NCI-H2029 (cell line): ENCODE measurements at regions not wholly inside any gene's neighbourhood (a gene's known extent, or its start where the extent isn't known, plus 50 kb on each side); places are given as distances from the start of the nearest gene placed in this dataset.
"Not testable (repeated sequence)": the region's sequence is repeated elsewhere in the genome, so short reads cannot be mapped to it uniquely, and the experiment has no call there.

Source experiments
- DNase-seq: peaks from one replicate; lab custom pipeline; 2025; lab: John Stamatoyannopoulos, UW

DNA sequence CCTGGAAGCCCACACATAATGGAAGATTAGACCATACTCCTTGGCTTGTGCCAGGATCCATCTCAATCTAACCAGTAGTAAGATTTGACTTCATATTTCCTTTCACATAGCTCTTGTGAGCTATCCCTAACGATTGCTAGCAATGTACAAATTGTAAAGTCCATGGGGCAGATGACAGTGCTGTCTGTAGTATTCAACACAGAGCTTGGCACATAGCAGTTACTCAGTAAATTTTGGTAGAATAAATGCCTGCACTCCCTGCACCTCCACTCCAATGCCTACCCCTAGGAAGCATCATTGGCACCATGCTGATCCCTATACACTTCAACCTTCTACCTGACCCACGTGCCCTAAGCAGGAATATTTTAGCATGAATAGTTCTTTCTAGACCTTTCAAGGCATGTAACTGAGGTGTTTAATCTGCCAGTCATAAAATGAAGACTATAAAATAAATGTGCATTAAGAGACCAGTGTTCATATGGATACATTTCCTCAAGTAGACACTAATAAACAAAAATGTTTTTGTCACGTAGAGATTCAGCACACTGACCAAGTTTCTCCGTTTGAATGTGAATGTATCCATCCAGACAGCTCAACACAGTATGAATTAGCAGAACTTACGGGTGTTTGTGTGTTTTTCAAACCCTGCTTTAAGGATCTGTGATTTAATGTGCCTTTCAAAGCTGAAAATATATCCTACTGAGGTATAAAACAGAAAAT, 98.8 kb downstream of the BMP4 start:
- DNase-seq = no peak

DNA sequence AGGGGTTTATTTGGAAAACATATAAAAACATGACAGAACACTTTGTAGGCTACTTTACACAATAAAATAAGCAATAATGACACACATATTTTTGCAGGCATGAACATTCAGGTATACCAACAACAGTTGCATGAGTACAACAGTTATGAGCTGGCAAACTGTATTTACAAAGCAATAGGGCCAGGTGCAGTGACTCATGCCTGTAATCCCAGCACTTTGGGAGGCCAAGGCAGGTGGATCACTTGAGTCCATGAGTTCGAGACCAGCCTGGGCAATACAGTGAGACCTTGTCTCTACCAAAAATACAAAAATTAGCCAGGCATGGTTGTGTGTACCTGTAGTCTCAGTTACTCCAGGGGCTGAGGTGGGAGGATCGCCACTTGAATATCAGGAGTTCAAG, 101.1 kb downstream of the BMP4 start:
- no peak for DNase-seq

- no peak for DNase-seq
These were observed 101.5 kb downstream of the BMP4 start for GRCh38 chr14:53855127-53855526.

DNA sequence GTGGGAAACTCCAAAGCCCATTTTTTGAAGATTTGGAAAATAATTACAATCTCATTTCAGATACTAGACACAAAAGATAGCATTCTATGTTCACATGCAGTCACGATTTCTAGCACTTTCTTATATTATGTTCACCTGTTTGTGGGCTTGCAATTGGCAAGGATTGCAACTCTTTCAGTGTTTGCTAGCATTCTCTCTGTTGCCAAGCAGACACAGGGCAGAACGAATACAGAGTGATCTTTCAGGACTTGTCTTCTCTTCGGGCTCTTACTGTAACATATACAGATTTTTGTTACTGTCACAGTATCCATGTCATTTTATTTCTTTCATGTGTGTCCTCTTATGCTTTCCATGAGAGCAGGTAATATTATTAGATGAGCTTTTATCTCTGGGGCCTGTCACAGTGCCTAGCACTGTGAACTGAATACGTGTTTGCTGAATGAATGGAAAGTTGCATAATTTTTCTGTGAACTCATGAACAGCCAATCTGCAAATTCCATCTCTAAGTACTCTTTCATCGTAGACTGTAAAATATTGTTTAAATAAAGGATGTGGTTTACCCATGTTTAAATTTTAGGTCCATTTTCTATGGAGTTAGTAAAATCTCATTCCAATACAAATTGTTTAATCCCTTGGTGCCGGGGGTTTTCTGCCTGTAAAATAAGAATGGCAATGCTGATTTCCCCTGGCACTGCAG, 105.1 kb downstream of the BMP4 start:
- no peak for DNase-seq

- DNase-seq = no peak
These were observed 105.8 kb downstream of the BMP4 start for GRCh38 chr14:53850714-53851296.

DNA sequence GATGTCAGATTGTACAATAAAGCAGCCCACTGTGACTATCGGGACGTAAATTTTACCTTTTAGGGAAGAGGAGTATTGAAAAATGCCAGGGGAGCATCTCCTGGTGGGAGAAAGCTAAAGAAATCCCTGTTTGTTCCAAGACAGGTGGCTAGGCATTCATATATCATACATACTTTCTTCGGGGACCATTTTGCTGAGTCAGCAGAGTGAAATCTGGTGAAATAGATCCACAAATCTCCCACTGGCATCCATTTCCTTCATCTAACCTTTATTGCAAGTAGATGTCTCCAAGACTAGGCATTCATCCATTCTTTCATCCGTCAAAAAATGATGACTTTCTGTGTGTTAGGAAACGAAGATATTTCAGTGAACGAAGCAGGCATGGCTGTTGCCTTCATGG, 107.1 kb downstream of the BMP4 start:
- DNase-seq = no peak

- DNase-seq = no peak
These were observed 107.8 kb downstream of the BMP4 start for GRCh38 chr14:53848854-53849253.

DNA sequence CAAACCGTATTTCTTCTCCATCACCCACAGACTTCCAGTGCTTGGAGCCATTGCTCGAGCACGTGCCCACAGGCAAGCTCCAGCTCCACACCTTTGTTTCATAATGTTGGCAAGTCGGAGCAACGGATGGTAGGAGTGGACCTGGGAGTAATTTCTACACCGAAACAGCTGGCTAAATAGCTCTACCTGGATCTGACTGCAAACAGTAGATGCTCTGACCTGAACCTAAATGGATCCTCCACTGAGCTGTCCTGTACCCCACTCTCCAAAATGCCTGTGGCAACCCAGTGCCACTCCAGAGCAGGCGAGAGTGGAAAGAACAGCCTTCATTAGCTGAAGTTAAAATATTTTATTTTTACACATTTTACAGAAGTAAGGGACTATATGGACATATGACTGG, 108.7 kb downstream of the BMP4 start:
- DNase-seq = no peak

DNA sequence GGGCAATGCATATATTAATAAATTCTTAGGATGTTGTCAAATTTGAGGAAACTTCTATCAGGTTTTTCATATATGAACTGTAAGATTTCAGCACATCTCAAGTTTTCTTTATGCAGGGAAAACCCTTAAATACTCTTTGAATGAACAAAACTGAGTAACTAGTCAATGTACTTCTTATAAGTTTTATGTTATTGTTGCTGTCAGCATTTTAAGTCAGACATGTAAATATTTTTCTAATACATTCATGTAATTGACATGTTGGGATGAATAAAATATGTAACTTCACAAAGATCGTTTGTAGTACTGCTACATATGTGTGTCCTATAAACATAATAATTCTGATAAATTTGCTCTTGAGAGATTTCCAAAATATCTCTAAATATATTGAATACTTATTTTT, 109.6 kb downstream of the BMP4 start:
- DNase-seq = no peak

DNA sequence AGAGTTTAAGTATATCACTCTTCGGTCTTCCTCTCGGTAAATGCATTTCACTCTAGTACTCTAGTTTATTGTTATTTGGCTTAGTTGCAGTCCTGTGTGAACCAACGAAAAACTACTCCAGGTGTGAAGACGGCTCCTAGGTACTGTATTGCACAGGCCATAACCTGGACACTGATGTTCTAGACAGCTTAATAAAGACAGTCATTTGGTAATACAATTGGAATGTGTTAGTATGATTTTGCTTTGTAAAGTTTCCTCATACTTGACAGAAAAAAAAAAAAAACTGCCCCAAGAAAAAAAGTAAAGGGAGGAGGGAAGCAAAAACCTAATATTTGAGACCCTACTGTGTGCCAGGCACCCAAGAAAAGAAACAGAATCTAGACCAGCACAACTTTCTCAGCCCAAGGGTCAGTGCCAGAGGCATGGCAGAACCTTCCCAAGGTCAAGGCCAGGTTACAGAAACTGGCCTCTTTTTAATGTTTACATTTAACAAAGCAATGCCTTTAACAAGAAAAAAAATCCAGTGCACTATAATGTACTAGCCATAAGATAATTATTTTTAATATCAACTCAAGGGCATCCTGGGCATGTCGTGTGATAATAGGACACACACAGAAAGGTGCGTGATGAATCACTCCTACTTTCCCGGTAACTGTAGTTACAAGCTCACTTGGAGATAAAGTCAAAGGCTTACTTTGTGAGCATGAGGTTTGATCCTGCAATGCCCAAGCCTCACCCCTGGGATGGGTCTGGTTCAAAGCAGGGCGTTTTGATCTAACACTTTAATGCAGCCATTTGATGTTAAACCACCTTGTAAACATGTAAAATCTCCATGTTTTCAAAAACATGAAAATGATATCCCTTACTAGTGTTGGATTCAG, 110.6 kb downstream of the BMP4 start:
- no peak for DNase-seq

GRCh38 chr14:53842938-53843337, 113.7 kb downstream of the BMP4 start:
- no peak for DNase-seq

GRCh38 chr14:53841109-53842099, 115.2 kb downstream of the BMP4 start:
- DNase-seq = no peak

DNA sequence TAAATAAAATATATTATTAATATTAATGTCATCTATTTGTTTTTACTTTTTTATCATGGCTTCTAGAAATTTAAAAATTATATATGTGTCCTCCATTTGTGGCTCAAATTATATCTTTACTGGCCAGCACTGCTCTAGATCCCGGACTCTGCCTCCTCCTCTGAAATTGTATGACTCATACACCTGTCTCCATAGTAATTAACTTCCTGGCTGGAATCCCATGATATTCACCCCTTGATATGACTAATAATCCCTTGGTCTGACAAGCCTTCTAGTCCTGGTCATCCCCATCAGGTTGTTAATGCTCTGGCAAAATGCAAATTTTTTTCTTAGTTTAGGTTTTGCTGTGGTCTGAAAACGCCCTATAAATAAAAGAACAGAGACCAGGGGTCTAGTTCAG, 116.2 kb downstream of the BMP4 start:
- no peak for DNase-seq

DNA sequence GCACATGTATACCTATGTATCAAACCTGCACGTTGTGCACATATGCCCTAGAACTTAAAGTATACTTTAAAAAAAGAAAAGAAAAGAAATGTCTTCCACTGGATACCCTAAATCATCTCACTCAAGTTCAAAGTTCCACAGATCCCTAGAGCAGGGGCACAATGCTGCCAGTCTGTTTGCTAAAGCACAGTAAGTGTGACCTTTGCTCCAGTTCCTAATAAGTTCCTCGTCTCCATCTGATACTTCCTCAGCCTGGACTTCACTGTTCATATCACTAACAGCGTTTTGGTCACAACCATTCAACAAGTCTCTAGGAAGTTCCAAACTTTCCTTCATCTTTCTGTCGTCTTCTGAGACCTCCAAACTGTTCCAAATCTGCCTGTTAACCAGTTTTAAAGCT, 118.3 kb downstream of the BMP4 start:
- DNase-seq = no peak

DNA sequence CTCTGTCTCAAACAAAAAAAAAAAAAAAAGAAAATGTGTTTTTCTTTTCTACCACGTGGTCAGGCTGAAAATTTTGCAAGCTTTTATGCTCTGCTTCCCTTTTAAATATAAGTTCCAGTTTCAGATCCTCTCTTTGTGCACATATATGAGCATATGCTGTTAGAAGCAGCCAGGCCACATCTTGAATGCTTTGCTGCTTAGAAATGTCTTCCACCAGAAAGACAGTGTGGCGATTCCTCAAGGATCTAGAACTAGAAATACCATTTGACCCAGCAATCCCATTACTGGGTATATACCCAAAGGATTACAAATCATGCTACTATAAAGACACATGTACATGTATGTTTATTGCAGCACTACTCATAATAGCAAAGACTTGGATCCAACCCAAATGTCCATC, 119.0 kb downstream of the BMP4 start:
- DNase-seq = not testable (repeated sequence)

GRCh38 chr14:53836551-53836950, 120.1 kb downstream of the BMP4 start:
- no peak for DNase-seq

DNA sequence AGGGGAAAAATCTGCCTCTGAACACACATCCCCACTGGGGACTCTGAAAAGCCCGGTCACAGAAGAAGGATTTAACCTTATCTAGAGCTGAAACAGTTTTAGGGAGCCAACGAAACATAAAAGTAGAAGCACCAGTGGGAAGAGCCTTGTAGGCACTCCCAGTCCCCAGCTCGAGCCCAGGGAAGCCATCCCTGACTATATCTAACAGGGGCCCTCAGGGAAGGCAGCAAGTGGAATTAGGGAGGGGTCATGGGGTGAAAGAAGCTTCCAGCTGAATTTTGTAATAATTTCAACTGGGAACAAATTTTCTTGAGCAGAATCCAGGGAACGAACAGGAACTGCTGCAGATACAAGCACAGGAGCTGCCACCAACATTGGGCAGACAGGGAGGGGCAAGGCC, 127.8 kb downstream of the BMP4 start:
- DNase-seq = no peak

DNA sequence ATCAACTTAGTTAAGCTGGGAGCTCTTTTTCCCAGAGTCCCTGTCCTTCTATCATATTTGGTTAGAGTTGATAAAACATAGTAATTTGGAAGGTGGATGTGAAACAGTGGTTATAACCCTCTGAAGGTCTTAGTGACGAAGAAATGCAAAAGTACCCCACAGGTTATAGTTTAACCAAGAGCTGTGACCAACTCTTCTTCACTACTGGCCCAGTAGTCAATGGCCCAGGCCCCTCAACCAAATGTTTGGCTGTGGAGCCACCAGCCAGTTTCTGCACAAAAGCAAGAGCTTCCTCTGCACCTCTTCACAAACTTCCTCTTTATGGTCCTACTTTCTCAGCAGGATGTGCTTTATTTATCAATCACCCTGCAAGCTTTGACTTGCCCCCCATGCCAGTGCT, 132.6 kb downstream of the BMP4 start:
- no peak for DNase-seq

GRCh38 chr14:53814392-53814791, 142.2 kb downstream of the BMP4 start:
- DNase-seq = no peak

DNA sequence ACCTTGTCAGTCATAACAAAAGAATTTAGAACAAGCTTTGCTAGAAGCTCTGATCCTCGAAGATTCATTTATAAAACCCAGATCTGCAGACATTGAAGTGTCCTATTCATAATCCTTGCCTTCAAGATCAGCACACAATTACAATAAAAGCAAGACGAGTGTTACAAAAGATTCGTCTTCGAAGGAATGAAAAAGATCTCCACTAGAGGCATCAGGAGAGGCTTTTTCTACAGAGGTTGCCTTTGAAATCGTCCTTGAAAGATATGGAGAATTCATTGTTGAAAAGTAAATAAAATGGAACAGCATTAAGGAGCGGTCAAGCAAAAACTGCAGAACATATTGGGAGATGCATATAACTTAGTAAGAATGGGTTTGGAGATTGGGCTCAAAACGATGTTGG, 146.4 kb downstream of the BMP4 start:
- no peak for DNase-seq

DNA sequence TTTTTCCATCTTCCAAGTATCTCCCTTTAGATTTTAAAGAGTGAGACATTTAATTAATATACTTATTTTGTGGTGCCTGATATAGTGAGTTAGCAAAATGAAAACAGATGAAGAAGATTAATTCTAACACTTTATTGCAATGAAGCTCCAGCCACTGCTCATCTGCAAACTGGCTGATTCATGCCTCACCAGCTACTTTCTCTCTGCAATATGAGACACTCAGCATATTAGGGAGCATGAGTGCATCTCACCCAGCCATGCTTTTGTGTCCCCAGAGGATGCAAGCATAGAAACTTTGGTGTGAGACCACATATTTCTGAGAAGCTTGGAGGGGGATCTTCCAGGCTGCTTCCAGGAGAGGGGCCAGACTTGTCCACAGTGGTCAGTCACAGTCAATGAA, 148.6 kb downstream of the BMP4 start:
- DNase-seq = no peak
